ENCODE measurements at regions not wholly inside any gene's neighbourhood (a gene's known extent, or its start where the extent isn't known, plus 50 kb on each side); places are given as distances from the start of the nearest gene placed in this dataset.

- FAIRE-seq, result no peak
- no peak for DNase-seq (ENCODE audit: low spot score)
Measured at GRCh38 chr9:24488896-24489295, 56.8 kb downstream of the IZUMO3 start.

GRCh38 chr9:24487946-24488345 lies 57.8 kb downstream of the IZUMO3 start:
- FAIRE-seq, result no peak

GRCh38 chr9:24487250-24487861 lies 58.3 kb downstream of the IZUMO3 start:
- DNase-seq (ENCODE audit: low spot score) (no peak), FAIRE-seq (no peak)

More at GRCh38 chr9:24487946-24488345, 57.8 kb downstream of the IZUMO3 start:
- no peak for DNase-seq (ENCODE audit: low spot score)

DNA sequence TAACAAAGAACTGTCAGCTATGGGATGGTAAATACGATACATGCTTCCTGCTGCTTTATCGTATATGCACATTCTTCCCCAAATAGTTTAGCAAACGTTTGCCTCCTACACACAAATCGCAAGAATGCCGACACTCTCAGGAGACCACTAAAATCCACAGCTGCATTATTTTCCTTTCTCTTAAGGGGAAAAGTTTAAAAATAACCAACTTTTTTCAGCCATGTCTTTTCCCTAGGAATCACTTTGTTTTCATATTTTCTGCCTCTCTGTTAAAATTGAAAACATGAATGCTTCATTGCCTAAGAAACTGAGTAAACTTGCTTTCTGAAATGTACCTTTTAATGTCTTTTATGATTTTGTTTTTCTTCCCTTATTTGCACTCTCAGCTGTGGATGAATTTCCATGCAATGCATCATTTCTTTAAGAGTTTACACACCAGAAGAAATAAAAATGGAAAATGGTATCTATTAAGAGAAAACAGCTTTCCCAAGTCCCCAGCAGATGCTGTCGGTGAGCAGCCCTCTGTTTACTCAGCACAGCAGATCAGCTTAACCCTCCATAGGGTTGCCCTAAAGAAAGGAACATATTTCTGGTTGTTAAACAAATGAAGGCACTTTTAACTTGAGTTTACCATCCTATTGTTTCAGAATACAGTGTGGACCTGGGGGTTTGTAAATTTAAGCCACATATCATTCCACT lies 66.2 kb downstream of the IZUMO3 start:
- FAIRE-seq (no peak), DNase-seq (ENCODE audit: low spot score) (no peak)

DNA sequence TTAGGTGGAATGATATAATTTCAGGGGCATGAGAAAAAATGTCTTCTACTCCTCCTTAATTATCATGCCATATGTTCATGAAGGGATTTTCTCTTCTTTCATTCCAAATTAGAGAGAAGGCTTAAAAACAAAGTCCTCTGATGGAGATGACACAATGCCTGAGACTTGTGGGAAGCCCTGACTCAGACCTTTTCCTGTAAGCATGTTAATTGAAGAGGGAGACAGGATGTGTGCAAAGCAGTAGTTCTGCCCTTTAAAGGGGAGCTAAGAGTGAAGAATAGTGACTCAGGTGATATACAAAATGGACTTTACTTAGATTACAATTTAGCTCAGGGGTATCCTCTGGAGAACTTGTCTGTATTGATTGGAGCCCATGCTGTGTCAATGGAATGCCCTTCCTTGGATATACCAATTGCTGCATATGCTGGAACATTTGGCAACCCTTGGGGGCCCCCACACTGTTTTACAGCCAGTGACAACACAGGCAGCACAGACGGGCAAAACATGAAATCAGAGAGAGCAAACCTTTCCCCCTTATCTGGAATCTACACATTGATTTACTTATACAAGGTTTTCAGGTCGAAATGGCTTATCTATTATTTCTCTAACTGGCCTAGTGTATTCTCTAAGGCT lies 81.3 kb downstream of the IZUMO3 start:
- DNase-seq (ENCODE audit: low spot score) (peak; percentile 52), FAIRE-seq (no peak)

- no peak for FAIRE-seq
- no peak for DNase-seq (ENCODE audit: low spot score)
Measured at GRCh38 chr9:24462951-24463350, 82.7 kb downstream of the IZUMO3 start.

DNA sequence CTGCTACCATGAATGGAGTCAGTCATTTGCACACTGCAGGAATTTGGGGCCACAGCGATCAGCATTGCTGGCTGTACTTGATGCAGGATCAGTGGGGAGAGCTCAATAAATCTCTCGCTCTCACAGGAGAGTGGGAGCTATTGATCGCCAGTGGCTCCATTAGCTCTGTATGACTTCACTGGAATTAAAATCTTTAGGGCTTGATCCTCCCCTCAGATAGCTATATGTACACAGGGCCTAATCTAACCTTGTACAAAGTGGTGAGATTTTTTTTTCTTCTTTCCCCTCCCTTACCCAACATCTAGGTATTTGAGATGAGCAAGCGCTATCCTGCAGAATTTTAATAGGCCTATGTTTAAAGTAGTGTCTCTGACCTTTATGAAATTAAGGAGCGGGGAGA lies 84.9 kb downstream of the IZUMO3 start:
- no peak for FAIRE-seq
- DNase-seq (ENCODE audit: low spot score), result no peak

DNA sequence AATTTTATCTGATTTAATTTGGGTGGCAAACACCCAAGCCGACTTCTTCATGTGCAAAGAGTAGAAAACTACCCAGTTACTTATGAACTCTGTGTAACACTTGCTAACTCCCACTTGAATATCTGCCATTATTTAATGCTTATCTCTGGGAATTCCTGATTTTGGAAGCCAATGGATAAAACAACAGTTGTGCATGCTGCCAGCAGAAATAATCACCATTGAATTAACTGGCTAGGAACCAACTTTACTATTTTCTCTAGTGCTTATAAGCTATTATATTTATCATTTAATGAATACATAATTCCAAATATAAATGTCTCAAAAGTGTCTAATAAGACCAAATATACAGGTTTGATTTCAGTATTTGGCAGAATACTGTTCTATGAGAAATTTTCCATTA lies 85.7 kb downstream of the IZUMO3 start:
- DNase-seq (ENCODE audit: low spot score) (no peak), FAIRE-seq (no peak)

- FAIRE-seq (no peak), DNase-seq (ENCODE audit: low spot score) (no peak)
Measured at GRCh38 chr9:24451346-24451745, 94.4 kb downstream of the IZUMO3 start.

GRCh38 chr9:24449976-24450375 lies 95.7 kb downstream of the IZUMO3 start:
- FAIRE-seq (no peak), DNase-seq (ENCODE audit: low spot score) (no peak)

DNA sequence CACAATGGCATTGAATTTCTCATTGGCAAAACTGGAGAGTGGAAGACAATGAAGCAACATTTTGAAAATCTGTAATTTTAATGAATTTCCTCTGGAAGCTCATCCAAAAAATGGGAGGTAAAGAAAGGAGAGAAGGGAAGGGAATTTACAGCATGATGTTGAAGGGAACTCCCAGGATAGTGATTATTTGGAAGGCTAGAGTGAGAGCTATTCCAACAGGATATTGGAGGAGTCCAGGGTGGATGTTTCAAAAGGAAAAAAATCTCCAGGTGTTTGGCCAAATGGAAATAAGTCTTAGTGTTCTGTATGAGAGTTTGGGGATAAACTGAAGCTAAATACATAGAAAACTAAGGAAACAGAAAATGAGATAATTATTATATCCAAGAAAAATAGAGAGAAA lies 106.2 kb downstream of the IZUMO3 start:
- DNase-seq (ENCODE audit: low spot score), result no peak
- FAIRE-seq, result no peak

DNA sequence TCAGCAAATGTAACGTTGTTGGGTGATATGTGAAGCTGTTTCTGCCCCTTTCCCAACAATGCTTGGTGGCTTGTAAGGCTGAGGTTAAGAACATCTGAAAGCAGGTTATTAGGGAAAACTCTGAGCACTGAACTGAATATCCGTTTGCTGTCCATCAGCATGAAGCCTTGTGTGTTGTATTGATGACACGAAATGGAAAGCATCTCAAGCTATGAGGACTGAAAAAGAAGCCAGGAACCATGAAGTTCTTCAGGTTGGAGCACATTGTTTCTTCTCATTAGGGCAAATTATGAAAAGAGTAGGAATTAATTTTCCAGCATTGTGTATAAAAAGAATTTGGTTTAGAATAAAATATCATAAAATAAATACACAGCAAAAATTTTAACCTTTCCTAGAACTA lies 106.8 kb downstream of the IZUMO3 start:
- FAIRE-seq (no peak), DNase-seq (ENCODE audit: low spot score) (no peak)

- DNase-seq (ENCODE audit: low spot score), result no peak
- no peak for FAIRE-seq
Measured at GRCh38 chr9:24436761-24437160, 108.9 kb downstream of the IZUMO3 start.

GRCh38 chr9:24434183-24434582 lies 111.5 kb downstream of the IZUMO3 start:
- FAIRE-seq (no peak), DNase-seq (ENCODE audit: low spot score) (no peak)

DNA sequence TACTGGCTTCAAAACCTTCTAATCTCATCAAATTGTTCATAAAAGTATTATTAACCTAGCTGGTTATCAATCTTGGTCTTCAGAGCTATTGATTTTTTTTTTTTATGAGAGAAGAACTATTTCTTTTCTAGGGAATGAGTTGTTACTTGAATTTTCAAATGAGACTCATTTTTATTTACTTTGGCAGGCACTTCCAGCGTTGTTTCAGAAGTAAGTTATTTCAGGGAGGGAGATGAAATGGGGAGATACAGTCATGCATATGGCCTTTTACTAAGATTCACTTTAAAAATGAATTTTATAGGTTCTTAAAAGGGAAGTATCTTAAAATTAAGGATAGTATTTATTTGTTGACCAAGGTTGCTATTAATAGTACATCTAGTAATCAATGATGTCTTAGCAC lies 129.6 kb downstream of the IZUMO3 start:
- DNase-seq (ENCODE audit: low spot score), result no peak
- FAIRE-seq, result no peak

DNA sequence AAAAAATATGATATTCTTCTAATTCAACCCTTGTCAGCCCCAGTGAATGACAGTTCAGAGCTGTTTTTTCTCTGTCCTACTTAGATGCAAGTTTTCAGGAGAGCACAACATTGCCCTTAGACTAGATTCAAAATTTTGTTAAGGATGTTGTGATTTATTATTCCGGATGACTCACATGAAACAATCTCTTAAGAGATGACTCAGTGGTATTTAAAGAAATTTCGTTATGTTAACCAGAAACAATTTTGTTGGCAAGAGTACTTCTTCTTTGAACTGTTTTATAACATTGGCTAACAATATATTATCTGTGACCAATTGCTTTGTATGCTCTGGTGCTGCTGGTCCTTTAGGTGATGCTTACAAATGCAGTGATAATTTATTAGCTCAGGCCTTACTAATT lies 132.0 kb downstream of the IZUMO3 start:
- DNase-seq (ENCODE audit: low spot score) (no peak), FAIRE-seq (no peak)

GRCh38 chr9:24398466-24398865 lies 147.2 kb downstream of the IZUMO3 start:
- DNase-seq (ENCODE audit: low spot score), result no peak
- no peak for FAIRE-seq

- no peak for FAIRE-seq
- DNase-seq (ENCODE audit: low spot score), result no peak
Measured at GRCh38 chr9:24391095-24391494, 154.6 kb downstream of the IZUMO3 start.

DNA sequence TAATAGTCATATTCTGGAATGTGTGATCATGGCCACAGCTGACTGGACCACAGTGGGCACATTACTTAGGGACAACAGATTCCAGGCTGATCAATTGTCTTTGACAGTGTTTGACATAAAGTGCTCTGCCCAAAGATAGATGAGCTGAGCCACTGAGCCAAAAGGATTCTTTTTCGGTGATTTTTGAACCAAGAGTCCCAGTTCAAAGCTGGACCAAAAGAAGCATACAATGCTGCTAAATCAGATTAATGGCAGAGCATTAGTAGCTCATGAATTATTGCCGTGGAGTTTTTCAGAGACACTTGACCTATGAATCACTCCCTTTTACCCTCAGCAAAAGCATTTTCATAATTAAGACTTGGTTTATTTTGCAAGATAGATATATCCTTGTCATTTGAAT lies 160.6 kb downstream of the IZUMO3 start:
- FAIRE-seq (no peak), DNase-seq (ENCODE audit: low spot score) (no peak)

- no peak for FAIRE-seq
Measured at GRCh38 chr9:24382566-24382965, 163.1 kb downstream of the IZUMO3 start.

DNA sequence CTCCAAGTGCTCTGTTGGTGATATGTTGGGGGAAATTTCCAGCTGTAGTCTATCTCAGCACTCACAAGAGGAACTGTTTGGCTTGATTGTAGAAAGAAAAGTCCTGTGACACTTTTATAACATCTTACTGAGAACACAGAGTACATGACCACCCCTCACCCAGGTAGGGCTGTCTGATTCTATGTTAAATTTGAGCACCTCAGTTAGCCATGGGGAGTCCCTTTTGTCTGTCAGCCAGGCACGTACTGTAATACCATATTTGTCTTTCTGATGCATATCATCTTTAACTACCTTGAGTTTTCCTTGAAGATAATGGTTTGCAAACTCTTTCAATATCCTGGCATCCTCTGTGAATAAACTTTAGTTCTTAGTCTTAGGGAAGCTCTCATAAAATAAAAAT lies 164.5 kb downstream of the IZUMO3 start:
- DNase-seq (ENCODE audit: low spot score) (no peak), FAIRE-seq (no peak)

More at GRCh38 chr9:24382566-24382965, 163.1 kb downstream of the IZUMO3 start:
- no peak for DNase-seq (ENCODE audit: low spot score)

GRCh38 chr9:24359046-24359445 lies 186.7 kb downstream of the IZUMO3 start:
- FAIRE-seq (no peak), DNase-seq (ENCODE audit: low spot score) (no peak)

DNA sequence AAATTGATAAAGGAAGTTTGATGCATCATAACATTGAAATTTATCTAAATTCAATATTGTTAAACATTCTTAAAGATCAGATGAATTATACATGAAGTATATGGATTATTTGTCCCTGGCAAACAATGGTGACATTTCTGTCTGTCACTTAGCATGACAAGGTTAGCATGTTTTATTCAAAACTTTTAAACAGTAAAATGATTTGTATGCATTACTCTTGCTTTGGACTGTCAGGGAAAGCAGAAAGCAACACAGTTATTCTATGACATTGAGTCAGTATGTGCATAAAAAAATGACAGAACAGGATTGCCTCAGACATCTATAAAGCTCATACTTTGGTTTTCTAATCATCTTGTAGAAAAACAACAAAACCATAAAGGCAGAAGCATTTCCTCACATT lies 193.7 kb downstream of the IZUMO3 start:
- FAIRE-seq (no peak), DNase-seq (ENCODE audit: low spot score) (no peak)

Measured in RCC 7860 (cell line).